Naive B cell (primary cell): ENCODE measurements at regions not wholly inside any gene's neighbourhood (a gene's known extent, or its start where the extent isn't known, plus 50 kb on each side); places are given as distances from the start of the nearest gene placed in this dataset.
A peak's percentile ranks its signal among the peaks of the same experiment; 100 is the strongest.
"Not testable (repeated sequence)": the region's sequence is repeated elsewhere in the genome, so short reads cannot be mapped to it uniquely, and the experiment has no call there.

Source experiments
- ATAC-seq, 2 donors: fragments of 150-1000 bp; cut with Tn5 transposase; 2 replicates each; pipeline ENCODE4 v1.10.0; 2021; ENCODE audit warnings: low read depth in 2 of 2, mild to moderate bottlenecking in 2 of 2, moderate library complexity in 2 of 2
- DNase-seq: peaks from one replicate; pipeline ENCODE4 v3.0.0; 2022
- H3K27ac Mint-ChIP-seq, 6 donors: one replicate each; pipeline ENCODE4 v1.8.0; 2020 to 2022; ENCODE audit warnings: mild to moderate bottlenecking in 6 of 6, mixed read lengths in 6 of 6, moderate library complexity in 5 of 6, inconsistent platforms in 2 of 6
- H3K27me3 Mint-ChIP-seq, 3 donors: one replicate each; pipeline ENCODE4 v1.8.0; 2021 to 2022; ENCODE audit warnings: mixed read lengths in 3 of 3, mild to moderate bottlenecking in 1 of 3
- H3K36me3 Mint-ChIP-seq, 2 donors: one replicate each; pipeline ENCODE4 v1.8.0; 2020 to 2022; ENCODE audit warnings: mixed read lengths in 2 of 2, inconsistent platforms in 1 of 2, mild to moderate bottlenecking in 1 of 2
- H3K4me1 Mint-ChIP-seq, 3 donors: one replicate each; pipeline ENCODE4 v1.8.0; 2020 to 2022; ENCODE audit warnings: mixed read lengths in 3 of 3, inconsistent platforms in 1 of 3, mild to moderate bottlenecking in 1 of 3, moderate library complexity in 1 of 3
- H3K4me3 Mint-ChIP-seq, 8 donors: one replicate each; pipeline ENCODE4 v1.8.0; 2020 to 2022; ENCODE audit warnings: mild to moderate bottlenecking in 8 of 8, mixed read lengths in 8 of 8, moderate library complexity in 8 of 8, inconsistent platforms in 2 of 8
- H3K9me3 Mint-ChIP-seq, 7 donors: one replicate each; pipeline ENCODE4 v1.8.0; 2020 to 2022; ENCODE audit warnings: mixed read lengths in 7 of 7, mild to moderate bottlenecking in 5 of 7, inconsistent platforms in 2 of 7, moderate library complexity in 1 of 7

- ATAC-seq (no peak), DNase-seq (no peak)
- Mint-ChIP-seq H3K27me3 (no peaks in the 10 kb centered on the region), H3K9me3 (peaks cover 6 to 31% (median 14%) of the 10 kb centered on the region in 7 donors), H3K4me1 (no peaks in the 10 kb centered on the region), H3K36me3 (no peaks in the 10 kb centered on the region), H3K27ac (no peak overlapping the region), H3K4me3 (no peak overlapping the region)
Observed at GRCh38 chr1:187819086-187819485, 990.3 kb downstream of the PLA2G4A start.

GRCh38 chr1:187836557-187836956 lies 1007.8 kb downstream of the PLA2G4A start:
- Mint-ChIP-seq H3K36me3 (no peaks in the 10 kb centered on the region), H3K9me3 (peaks cover 0 to 17% (median 4%) of the 10 kb centered on the region in 7 donors), H3K27me3 (no peaks in the 10 kb centered on the region), H3K4me1 (no peaks in the 10 kb centered on the region), H3K4me3 (no peak overlapping the region), H3K27ac (no peak overlapping the region)
- ATAC-seq (no peak), DNase-seq (no peak)

GRCh38 chr1:187837787-187838186 lies 1009.0 kb downstream of the PLA2G4A start:
- no peak for DNase-seq
- no peak overlapping the region for H3K4me3 Mint-ChIP-seq
- peaks cover 0 to 12% (median 5%) of the 10 kb centered on the region in 7 donors for H3K9me3 Mint-ChIP-seq

GRCh38 chr1:187838335-187839293 lies 1009.9 kb downstream of the PLA2G4A start:
- Mint-ChIP-seq H3K4me1 (no peaks in the 10 kb centered on the region), H3K36me3 (no peaks in the 10 kb centered on the region), H3K9me3 (peaks cover 0 to 12% (median 5%) of the 10 kb centered on the region in 7 donors), H3K27ac (no peak overlapping the region), H3K4me3 (no peak overlapping the region), H3K27me3 (no peaks in the 10 kb centered on the region)
- DNase-seq, result no peak
- no peak for ATAC-seq

More at GRCh38 chr1:187837787-187838186, 1009.0 kb downstream of the PLA2G4A start:
- Mint-ChIP-seq H3K4me1 (no peaks in the 10 kb centered on the region), H3K27me3 (no peaks in the 10 kb centered on the region), H3K27ac (no peak overlapping the region), H3K36me3 (no peaks in the 10 kb centered on the region)
- ATAC-seq, result no peak

- Mint-ChIP-seq H3K36me3 (no peaks in the 10 kb centered on the region), H3K4me1 (no peaks in the 10 kb centered on the region), H3K4me3 (no peak overlapping the region), H3K27me3 (no peaks in the 10 kb centered on the region), H3K9me3 (peaks cover 0 to 21% (median 5%) of the 10 kb centered on the region in 7 donors), H3K27ac (peak overlapping the region in 1 of 6 donors; percentile 42)
- ATAC-seq (no peak), DNase-seq (no peak)
Observed at GRCh38 chr1:187839873-187840272, 1011.1 kb downstream of the PLA2G4A start.

GRCh38 chr1:187840557-187840956 lies 1011.8 kb downstream of the PLA2G4A start:
- Mint-ChIP-seq H3K36me3 (no peaks in the 10 kb centered on the region), H3K9me3 (peaks cover 0 to 18% (median 5%) of the 10 kb centered on the region in 7 donors), H3K4me3 (no peak overlapping the region), H3K27me3 (no peaks in the 10 kb centered on the region), H3K4me1 (no peaks in the 10 kb centered on the region), H3K27ac (no peak overlapping the region)
- DNase-seq, result no peak
- ATAC-seq, result no peak

GRCh38 chr1:187842406-187843165 lies 1013.8 kb downstream of the PLA2G4A start:
- H3K36me3 Mint-ChIP-seq, result no peaks in the 10 kb centered on the region
- H3K4me1 Mint-ChIP-seq, result no peaks in the 10 kb centered on the region
- no peak overlapping the region for H3K4me3 Mint-ChIP-seq
- no peak for ATAC-seq
- no peaks in the 10 kb centered on the region for H3K27me3 Mint-ChIP-seq
- DNase-seq, result no peak
- H3K9me3 Mint-ChIP-seq, result peaks cover 0 to 18% (median 8%) of the 10 kb centered on the region in 7 donors
- H3K27ac Mint-ChIP-seq, result no peak overlapping the region

GRCh38 chr1:187844313-187844712 lies 1015.6 kb downstream of the PLA2G4A start:
- no peaks in the 10 kb centered on the region for H3K4me1 Mint-ChIP-seq
- H3K4me3 Mint-ChIP-seq, result no peak overlapping the region
- DNase-seq, result no peak
- H3K36me3 Mint-ChIP-seq, result no peaks in the 10 kb centered on the region
- no peak for ATAC-seq
- peaks cover 0 to 18% (median 4%) of the 10 kb centered on the region in 7 donors for H3K9me3 Mint-ChIP-seq
- H3K27ac Mint-ChIP-seq, result no peak overlapping the region
- H3K27me3 Mint-ChIP-seq, result no peaks in the 10 kb centered on the region

- Mint-ChIP-seq H3K9me3 (peaks cover 4 to 22% (median 10%) of the 10 kb centered on the region in 7 donors), H3K27ac (no peak overlapping the region), H3K4me1 (no peaks in the 10 kb centered on the region), H3K27me3 (no peaks in the 10 kb centered on the region), H3K36me3 (no peaks in the 10 kb centered on the region), H3K4me3 (no peak overlapping the region)
- no peak for DNase-seq
- ATAC-seq, result no peak
Observed at GRCh38 chr1:187847531-187847930, 1018.8 kb downstream of the PLA2G4A start.

- Mint-ChIP-seq H3K9me3 (peaks cover 4 to 22% (median 10%) of the 10 kb centered on the region in 7 donors), H3K36me3 (no peaks in the 10 kb centered on the region), H3K27ac (no peak overlapping the region), H3K4me1 (no peaks in the 10 kb centered on the region), H3K27me3 (no peaks in the 10 kb centered on the region), H3K4me3 (no peak overlapping the region)
- DNase-seq (no peak), ATAC-seq (no peak)
Observed at GRCh38 chr1:187848321-187848720, 1019.6 kb downstream of the PLA2G4A start.

GRCh38 chr1:187850146-187850545 lies 1021.4 kb downstream of the PLA2G4A start:
- H3K9me3 Mint-ChIP-seq, result peaks cover 5 to 25% (median 7%) of the 10 kb centered on the region in 7 donors

GRCh38 chr1:187853505-187853904 lies 1024.8 kb downstream of the PLA2G4A start:
- Mint-ChIP-seq H3K27me3 (no peaks in the 10 kb centered on the region), H3K4me1 (no peaks in the 10 kb centered on the region), H3K36me3 (no peaks in the 10 kb centered on the region), H3K9me3 (peaks cover 4 to 25% (median 7%) of the 10 kb centered on the region in 7 donors), H3K27ac (no peak overlapping the region), H3K4me3 (no peak overlapping the region)
- DNase-seq (no peak), ATAC-seq (no peak)

More at GRCh38 chr1:187850146-187850545, 1021.4 kb downstream of the PLA2G4A start:
- H3K4me3 Mint-ChIP-seq, ATAC-seq, H3K27me3 Mint-ChIP-seq, H3K27ac Mint-ChIP-seq, H3K36me3 Mint-ChIP-seq, H3K4me1 Mint-ChIP-seq, DNase-seq: not testable (repeated sequence)

- ATAC-seq (no peak), DNase-seq (no peak)
- no peaks in the 10 kb centered on the region for H3K27me3 Mint-ChIP-seq
- no peaks in the 10 kb centered on the region for H3K4me1 Mint-ChIP-seq
- no peaks in the 10 kb centered on the region for H3K36me3 Mint-ChIP-seq
- H3K4me3 Mint-ChIP-seq, result no peak overlapping the region
- H3K9me3 Mint-ChIP-seq, result peaks cover 2 to 22% (median 5%) of the 10 kb centered on the region in 7 donors
- no peak overlapping the region for H3K27ac Mint-ChIP-seq
Observed at GRCh38 chr1:187854457-187854856, 1025.7 kb downstream of the PLA2G4A start.
